PFSK-1 (cell line): ENCODE measurements at regions not wholly inside any gene's neighbourhood (a gene's known extent, or its start where the extent isn't known, plus 50 kb on each side); places are given as distances from the start of the nearest gene placed in this dataset.

ENCODE experiments used
- POLR2AphosphoS5 ChIP-seq: IDR thresholded peaks from 2 replicates; pipeline ENCODE4 v1.6.1; 2012; ENCODE audit warnings: low read depth, mild to moderate bottlenecking, control low read depth, low read length, moderate library complexity
- SIN3A ChIP-seq: IDR thresholded peaks from 2 replicates; pipeline ENCODE4 v1.6.1; 2012; ENCODE audit warnings: mild to moderate bottlenecking, low read length, moderate library complexity, borderline replicate concordance; ENCODE audit not compliant: insufficient read depth
- TAF1 ChIP-seq: IDR thresholded peaks from 2 replicates; pipeline ENCODE4 v1.6.1; 2012; ENCODE audit warnings: low read length, control low read depth, borderline replicate concordance; ENCODE audit not compliant: insufficient read depth

- TF ChIP-seq POLR2AphosphoS5, result no peak
- no peak for TF ChIP-seq SIN3A
- TF ChIP-seq TAF1, result no peak
These were observed 426.8 kb upstream of the CTNND2 start for GRCh38 chr5:12330993-12331588.
